ENCODE measurements at regions not wholly inside any gene's neighbourhood (a gene's known extent, or its start where the extent isn't known, plus 50 kb on each side); places are given as distances from the start of the nearest gene placed in this dataset.

GRCh38 chr12:125329239-125330102, 264.2 kb downstream of the AACS start:
- Histone ChIP-seq H2AFZ (ENCODE audit: low read length) (no peak overlapping the region), H4K20me1 (ENCODE audit: insufficient read depth, low read length) (no peaks in the 10 kb centered on the region), H3K4me2 (ENCODE audit: low read length) (no peak overlapping the region), H3K9me2 (ENCODE audit: insufficient read depth, low read length) (no peaks in the 10 kb centered on the region), H3K9me3 (ENCODE audit: low read length) (no peaks in the 10 kb centered on the region), H3K36me3 (ENCODE audit: insufficient read depth, low read length) (no peaks in the 10 kb centered on the region), H3K4me1 (ENCODE audit: insufficient read depth, low read length, poor library complexity, severe bottlenecking) (peaks cover 2% of the 10 kb centered on the region), H3K27ac (ENCODE audit: low read depth, low read length, poor library complexity, severe bottlenecking) (no peak overlapping the region), H3K4me3 (ENCODE audit: low read depth, low read length, poor library complexity, severe bottlenecking) (no peak overlapping the region), H3K79me2 (ENCODE audit: insufficient read depth, low read depth, low read length) (no peaks in the 10 kb centered on the region)
- no peak for DNase-seq (ENCODE audit: low spot score)
- POLR2A ChIA-PET = no interaction called here
- intact Hi-C loops (cut with micrococcal nuclease; ENCODE audit: unreplicated experiment) = loop anchor here (5.0 kb wide), 4 partner anchors 92 to 443 kb away; no protein-coding TSS in a partner anchor
- CTCF ChIA-PET (ENCODE audit: unreplicated experiment) = no interaction called here
- no TSS peak for BruUV-seq (replicated peaks)
- TF ChIP-seq, protein P1, sequence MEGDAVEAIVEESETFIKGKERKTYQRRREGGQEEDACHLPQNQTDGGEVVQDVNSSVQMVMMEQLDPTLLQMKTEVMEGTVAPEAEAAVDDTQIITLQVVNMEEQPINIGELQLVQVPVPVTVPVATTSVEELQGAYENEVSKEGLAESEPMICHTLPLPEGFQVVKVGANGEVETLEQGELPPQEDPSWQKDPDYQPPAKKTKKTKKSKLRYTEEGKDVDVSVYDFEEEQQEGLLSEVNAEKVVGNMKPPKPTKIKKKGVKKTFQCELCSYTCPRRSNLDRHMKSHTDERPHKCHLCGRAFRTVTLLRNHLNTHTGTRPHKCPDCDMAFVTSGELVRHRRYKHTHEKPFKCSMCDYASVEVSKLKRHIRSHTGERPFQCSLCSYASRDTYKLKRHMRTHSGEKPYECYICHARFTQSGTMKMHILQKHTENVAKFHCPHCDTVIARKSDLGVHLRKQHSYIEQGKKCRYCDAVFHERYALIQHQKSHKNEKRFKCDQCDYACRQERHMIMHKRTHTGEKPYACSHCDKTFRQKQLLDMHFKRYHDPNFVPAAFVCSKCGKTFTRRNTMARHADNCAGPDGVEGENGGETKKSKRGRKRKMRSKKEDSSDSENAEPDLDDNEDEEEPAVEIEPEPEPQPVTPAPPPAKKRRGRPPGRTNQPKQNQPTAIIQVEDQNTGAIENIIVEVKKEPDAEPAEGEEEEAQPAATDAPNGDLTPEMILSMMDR (conservative IDR thresholded peaks at IDR 0.05; ENCODE audit: low read length) = no peak
- no peak for TF ChIP-seq EZH2phosphoT487 (IDR thresholded peaks at IDR 0.05; ENCODE audit: borderline replicate concordance, low read depth, low read length)

DNA sequence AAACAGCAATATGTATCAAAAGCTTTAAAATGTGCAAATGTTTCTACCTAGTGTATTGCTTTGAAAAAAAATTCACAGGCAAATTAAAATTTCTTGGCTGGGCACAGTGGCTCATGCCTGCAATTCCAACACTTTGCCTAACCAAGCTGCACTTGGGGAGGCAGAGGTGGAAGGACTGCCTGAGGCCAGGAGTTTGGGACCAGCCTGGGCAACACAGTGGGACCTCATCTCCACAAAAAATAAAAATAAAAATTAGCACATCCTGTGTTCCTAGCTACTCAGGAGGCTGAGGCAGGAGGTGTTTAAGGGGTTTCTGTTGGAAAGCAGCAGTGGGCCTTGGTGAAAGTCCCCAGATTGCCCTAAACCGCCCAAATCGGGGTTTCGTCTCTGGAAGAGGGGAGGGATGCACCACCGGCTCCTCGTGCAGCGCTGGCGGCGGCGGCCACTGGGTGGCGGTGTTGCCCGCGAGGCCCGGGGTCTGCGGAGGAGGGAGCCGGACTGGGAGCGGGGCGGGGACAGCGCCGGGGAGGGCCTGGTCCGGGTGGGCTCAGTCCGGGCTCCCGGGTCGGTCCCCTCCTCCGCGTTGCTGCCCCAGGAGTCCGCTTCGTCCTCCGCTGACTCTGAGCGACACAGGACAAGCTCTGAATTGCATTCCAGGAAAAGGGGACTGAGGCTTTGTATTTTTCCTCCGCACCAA, 265.6 kb downstream of the AACS start:
- H3K9me3 ChIP-seq (ENCODE audit: low read length) = no peaks in the 10 kb centered on the region
- H3K36me3 ChIP-seq (ENCODE audit: insufficient read depth, low read length) = no peaks in the 10 kb centered on the region
- ChIA-PET CTCF (ENCODE audit: unreplicated experiment) (interaction anchor here (1.4 kb wide), 1 partner anchor 72 kb away, joined by 4 read pairs; no protein-coding TSS in a partner anchor), POLR2A (no interaction called here)
- H3K79me2 ChIP-seq (ENCODE audit: insufficient read depth, low read depth, low read length) = no peaks in the 10 kb centered on the region
- H3K4me3 ChIP-seq (ENCODE audit: low read depth, low read length, poor library complexity, severe bottlenecking) = no peak overlapping the region
- no peak overlapping the region for H2AFZ ChIP-seq (ENCODE audit: low read length)
- DNase-seq (ENCODE audit: low spot score) = peak; percentile 53
- peak overlapping the region; percentile 46; the same call in 1 of the 2 replicates for H3K4me2 ChIP-seq (ENCODE audit: low read length)
- intact Hi-C loops (cut with micrococcal nuclease; ENCODE audit: unreplicated experiment) = loop anchor here (1.0 to 5.0 kb wide), 5 partner anchors 73 to 442 kb away; no protein-coding TSS in a partner anchor
- H4K20me1 ChIP-seq (ENCODE audit: insufficient read depth, low read length) = no peaks in the 10 kb centered on the region
- H3K4me1 ChIP-seq (ENCODE audit: insufficient read depth, low read length, poor library complexity, severe bottlenecking) = peaks cover 8% of the 10 kb centered on the region
- no peak overlapping the region for H3K27ac ChIP-seq (ENCODE audit: low read depth, low read length, poor library complexity, severe bottlenecking)
- BruUV-seq (replicated peaks) = no TSS peak
- no peaks in the 10 kb centered on the region for H3K9me2 ChIP-seq (ENCODE audit: insufficient read depth, low read length)
- no peak for TF ChIP-seq EZH2phosphoT487 (IDR thresholded peaks at IDR 0.05; ENCODE audit: borderline replicate concordance, low read depth, low read length)
- TF ChIP-seq, protein P1 (conservative IDR thresholded peaks at IDR 0.05; ENCODE audit: low read length) = peak; percentile 86
